SKM-1 (cell line): ENCODE measurements at regions not wholly inside any gene's neighbourhood (a gene's known extent, or its start where the extent isn't known, plus 50 kb on each side); places are given as distances from the start of the nearest gene placed in this dataset.

Source experiments
- DNase-seq: peaks from one replicate; lab custom pipeline; 2025; ENCODE audit not compliant: unreplicated experiment; lab: John Stamatoyannopoulos, UW

DNA sequence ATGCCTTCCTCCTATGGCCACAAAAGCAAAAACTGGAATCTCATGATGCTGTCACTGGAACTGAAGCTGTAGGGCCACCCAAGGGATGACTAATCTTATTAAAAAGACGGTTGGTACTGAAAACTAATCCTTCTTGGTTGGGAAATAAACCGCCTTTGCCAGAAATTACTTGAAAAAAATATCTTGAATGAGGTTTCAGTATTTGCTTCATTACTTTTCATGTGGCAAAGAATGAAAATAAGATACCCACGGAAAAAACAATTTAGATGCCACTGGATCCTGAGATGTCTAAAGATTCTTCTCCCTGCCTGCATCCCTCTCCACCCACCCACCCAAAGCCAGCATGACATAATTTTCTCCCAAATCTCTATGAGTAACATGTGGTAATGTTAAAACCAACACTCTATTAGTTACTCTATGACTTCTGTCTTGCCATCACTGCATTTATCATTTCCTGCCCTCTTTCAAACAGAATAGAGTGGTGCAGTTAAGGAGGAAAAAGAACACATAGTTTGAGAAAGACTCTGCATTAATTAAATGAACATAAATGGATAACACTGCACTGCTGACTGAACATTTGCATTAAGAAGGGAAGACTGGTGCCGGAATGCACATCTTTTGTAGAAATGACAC, 111.8 kb upstream of the DPH6 start:
- DNase-seq = no peak

DNA sequence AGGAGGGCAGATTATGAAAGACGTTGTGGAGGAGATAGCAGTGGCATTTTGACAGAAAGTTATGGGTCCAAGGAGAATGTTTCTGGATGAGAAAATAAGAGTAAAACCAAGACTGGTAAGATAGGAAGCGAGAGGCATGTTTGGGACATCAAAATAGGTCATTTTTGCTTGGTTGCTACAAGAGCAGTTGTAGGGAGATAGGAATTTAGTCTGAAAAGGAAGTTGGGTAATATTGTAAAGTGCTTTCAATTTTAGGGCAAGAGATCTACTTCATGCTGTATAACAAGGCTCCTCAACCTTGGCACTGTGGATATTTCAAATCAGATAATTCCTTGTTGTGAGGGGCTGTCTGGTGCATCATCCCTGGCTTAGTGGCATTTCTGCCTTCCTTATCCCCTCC, 118.0 kb upstream of the DPH6 start:
- DNase-seq = no peak

DNA sequence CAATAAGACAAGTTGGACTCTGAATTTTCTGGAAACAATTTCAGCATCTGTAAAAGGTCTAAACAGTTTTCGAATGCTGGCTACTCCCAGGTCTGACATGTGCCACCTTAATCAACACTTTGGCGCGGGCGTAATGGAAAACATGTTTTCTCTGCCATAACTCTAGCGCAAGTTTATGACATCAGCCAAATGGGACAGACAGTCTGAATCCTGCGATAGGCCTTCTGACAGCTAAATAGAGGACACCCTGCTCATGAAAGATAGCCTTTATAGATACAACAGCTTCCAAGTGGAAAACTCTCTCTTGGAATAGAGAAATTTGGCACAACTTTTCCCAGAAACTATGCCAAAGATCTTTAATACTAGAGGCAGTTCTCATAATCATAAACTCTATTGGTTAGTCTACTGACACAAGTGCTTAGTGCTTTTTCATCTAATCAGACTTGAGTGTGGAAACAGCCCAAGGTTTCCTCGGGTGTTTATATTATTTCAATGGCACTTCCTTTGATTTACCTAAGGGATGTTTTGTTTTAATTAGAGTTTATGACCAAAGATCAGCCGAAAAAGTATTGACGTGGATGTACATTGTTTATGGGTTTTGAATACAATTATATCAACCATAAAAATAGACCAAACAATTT, 120.1 kb upstream of the DPH6 start:
- DNase-seq = no peak

DNA sequence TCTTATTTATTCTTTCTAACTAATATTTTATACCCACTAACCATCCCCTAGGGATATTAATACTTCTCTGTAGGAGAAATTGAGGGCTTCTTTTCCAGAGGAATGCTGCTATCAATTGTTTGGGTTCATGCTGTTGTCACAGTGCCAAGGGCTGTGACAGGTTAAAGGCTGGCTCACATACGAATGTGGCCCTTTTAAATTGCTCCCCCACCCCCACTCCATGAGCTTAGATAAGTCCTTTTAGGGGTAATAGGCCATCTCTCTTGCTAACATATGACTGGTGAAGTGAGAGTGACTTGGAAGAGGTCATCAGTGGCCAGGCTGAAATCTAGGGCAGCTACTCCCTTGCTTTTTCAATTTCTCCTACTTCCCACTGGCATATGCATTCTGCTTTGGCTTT, 121.9 kb upstream of the DPH6 start:
- DNase-seq = no peak

DNA sequence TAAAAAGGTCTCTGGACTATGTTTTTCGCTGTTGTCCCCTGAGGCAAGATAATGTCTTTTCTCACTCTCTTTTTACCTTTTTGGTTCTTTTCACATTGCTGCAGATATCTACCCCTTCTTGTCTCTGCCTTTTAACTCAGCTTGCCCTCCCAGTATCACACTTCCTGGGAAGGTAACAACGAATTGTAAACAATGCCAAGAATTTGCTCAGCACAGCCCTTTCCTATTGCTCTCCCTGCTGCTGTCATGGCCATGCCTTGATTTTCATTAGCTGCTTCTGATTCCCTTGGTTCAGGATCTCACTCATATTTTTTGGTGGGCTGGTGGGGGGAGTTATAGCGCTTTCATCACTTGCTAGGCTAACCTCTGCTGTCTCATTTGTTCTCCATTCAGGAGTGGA, 123.1 kb upstream of the DPH6 start:
- no peak for DNase-seq

DNA sequence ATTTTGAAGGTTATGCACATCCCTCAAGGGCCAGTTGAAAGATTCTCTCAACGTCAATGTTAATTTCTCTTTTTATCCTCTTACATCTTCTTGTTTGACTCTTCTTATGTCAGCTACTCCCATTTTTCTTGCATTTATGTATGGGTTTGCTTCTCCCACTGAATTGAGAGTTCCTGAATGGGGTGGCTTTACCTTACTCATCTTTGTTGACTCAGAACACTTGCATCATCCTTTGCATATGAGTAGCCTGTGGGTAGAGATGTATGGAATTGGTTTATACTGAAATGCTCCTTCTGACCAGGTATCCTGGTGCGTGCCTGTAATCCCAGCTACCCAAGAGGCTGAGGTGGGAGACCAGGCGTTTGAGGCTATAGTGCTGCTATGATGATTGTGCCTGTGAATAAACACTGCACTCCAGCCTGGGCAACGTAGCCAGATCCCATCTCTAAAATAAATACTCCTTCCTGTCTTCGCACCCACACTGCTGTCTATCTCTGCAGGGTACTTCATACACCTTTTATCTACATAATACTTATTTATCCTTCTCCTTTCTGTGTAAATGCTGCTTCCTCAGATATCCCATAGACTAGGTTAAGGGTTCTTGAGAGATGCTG, 123.6 kb upstream of the DPH6 start:
- no peak for DNase-seq

DNA sequence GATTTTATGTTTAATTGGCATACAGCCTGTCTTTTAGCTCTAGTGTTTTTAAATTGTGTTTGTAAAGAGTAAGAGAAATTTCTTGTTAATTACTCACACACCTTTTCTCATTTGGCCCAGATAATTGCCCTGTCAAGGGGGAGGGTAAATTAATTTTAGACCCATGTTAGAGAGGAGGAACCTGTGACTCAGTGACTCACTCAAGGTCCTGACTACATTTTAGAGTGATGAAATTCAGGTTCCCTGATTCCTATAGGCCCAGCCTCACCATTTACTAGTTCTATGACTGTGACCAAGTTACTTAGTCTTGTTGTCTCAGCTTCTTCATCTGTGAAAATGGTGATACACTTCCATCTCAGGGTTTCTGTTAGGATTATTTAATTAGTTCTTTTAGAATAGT, 125.2 kb upstream of the DPH6 start:
- DNase-seq = no peak

DNA sequence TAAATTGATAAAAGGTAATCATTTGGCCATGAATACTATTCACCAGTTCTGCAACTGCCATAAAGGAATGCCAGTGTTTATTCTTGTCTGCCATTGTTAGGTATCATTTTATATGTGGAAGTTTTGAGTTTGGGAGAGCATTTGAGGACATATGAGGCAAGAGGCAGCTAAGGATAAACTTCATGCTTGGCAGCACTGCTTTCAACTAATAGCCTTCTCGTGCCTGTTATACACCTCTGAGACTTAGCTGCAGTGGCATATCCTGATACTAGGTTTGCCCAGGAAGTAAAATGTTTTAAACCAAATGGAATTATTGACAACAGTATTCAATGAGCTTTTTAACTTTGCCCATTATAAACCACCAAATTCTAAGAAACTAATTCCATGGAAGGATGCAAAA, 126.0 kb upstream of the DPH6 start:
- no peak for DNase-seq

- no peak for DNase-seq
Observed at GRCh38 chr15:35673093-35673684, 127.2 kb upstream of the DPH6 start.

DNA sequence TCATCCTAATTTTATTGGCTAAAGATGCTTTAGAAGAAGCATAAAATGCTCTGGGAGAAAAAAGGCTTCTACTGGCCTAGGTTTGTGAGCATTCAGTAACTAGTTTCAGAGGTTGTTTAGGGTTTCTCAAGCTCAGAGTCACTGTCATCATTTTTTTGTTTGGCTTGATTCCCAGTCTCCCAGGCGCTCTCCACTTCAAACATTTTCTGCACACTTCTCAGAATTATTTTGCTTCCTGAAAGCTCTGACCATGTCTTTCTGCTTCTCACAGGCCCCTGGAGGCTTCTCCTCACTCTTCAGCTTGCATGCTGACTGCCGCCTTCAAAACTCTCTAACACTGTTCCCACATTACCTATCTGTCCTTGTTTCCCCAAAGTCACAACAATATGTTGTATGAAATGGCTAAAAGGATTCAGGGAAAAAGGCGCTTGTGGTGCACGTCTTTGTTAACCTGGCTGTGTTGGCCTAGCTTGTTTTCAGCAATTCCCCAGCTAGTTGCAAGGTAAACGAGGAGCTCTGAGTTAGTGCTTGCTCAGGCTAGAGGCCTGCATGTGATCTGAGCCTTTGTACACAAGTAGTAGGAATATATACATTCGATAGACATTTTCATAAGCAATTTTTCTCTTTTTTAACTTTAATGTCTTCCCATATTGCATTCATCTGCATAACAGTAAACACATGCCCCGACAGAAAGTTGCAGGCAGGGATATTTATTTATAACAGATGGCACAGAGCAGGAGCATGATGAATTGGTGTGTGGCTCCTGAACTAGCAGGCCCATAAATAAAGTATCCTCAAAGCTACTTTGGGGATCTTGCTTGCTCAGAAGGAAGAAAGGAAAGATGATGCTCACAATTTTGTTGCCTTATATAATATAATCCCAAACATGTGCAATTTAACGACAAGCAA, 129.2 kb upstream of the DPH6 start:
- no peak for DNase-seq

GRCh38 chr15:35678774-35679173, 132.8 kb upstream of the DPH6 start:
- DNase-seq = no peak

DNA sequence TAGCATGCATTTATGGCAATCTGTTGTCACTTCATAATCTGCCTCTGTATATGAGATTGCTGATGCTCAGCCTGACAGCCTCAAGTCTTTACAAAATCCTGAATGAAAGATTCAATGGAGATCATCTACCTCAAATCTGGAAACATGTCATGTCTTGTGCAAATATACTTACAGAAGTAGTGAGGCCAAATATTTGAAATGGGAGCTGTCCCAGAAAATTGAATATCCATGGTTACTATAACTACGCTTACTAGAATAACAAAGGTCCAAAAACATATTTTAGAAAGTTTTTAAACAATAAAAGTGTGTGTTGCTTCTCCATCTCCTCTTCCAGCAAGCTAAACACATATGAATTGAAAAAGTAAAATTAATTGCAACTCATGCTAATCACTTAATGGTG, 133.2 kb upstream of the DPH6 start:
- no peak for DNase-seq

DNA sequence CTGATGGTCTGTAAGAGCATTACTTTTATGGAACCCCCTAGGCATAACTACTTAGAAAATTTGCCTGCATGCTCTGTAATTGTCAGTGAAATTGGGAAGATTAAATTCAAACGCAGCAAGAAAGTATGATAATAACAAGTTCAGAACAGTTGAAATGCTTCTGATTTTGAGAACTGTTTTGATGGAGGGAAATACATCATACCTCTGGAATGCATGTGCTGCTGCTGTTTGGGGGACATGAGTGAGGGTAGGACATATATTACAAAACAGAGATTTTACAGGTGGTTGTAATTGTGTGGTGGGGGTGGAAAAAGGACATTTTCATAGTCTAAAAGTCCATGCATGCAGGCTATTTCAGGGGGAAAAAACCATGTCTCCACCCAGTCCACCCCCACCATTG, 135.0 kb upstream of the DPH6 start:
- no peak for DNase-seq

- no peak for DNase-seq
Observed at GRCh38 chr15:35686347-35686746, 140.4 kb upstream of the DPH6 start.

DNA sequence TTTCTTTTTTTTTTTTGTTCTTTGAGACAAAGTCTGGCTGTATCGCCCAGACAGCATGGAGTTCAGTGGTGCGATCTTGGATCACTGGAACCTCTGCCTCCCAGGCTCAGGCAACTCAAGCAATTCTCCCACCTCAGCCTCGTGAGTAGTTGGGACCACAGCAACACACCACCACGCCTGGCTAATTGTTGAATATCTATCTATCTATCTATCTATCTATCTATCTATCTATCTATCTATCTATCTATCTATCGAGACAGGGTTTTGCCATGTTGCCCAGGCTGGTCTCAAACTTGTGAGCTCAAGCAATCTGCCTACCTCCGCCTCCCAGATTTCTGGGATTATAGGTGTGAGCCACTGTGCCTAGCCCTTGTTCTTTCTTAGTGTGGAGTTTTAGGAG, 143.3 kb upstream of the DPH6 start:
- DNase-seq = no peak

- DNase-seq = no peak
Observed at GRCh38 chr15:35690089-35690488, 144.1 kb upstream of the DPH6 start.

GRCh38 chr15:35690698-35691116, 144.7 kb upstream of the DPH6 start:
- DNase-seq = no peak

DNA sequence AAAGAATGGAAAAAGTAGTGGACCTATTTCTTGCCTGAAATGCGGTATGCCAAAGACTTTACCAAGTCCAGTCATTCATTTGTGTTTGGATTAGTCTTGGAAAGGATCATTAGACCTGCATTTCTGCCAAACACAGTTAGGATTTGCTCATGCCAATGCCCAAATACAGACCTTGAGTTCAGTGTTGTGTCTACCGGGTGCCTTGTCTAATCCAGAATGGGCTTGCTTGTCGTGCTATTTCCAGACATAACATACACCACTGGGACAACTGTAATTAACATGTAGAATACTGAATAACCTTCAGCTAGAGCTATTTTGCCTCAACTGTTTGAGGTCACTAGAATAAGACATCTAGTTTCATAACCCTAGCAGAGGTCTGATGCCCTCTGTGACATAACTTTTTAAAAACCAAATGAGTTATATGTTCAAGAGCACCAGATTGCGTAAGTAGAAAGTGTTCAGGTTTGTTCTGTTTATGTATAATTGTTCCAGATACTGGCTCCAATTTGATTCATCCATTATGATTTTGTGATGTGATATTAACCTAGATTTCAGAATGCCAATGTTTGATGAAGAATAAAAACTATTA, 145.3 kb upstream of the DPH6 start:
- DNase-seq = no peak

GRCh38 chr15:35691891-35692867, 146.2 kb upstream of the DPH6 start:
- DNase-seq = no peak

DNA sequence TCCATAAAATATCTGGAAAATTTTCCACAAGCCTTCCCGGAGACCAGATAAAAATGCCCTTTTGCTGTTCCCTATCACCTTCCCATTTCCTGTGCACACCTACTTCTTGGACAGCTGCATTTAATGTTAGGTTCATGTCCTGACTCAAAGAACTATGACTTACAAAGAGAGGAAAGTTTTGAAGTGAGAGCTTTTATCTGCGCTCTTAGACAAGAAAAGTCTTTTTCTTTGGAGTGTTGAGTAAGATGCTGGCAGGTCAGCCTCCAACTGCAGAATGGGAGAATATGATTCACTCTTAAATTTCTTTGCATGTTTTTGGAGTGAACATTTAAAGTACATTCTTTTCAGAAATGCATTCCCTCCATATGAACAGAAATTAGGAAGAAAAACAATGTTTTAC, 147.3 kb upstream of the DPH6 start:
- DNase-seq = no peak
